K562 (cell line): ENCODE measurements at regions not wholly inside any gene's neighbourhood (a gene's known extent, or its start where the extent isn't known, plus 50 kb on each side); places are given as distances from the start of the nearest gene placed in this dataset.

ENCODE experiments used
- ATAC-seq: fragments of 200-7000 bp; cut with Tn5 transposase; 3 replicates; pipeline ENCODE4 v1.9.1; 2020; ENCODE audit warnings: moderate library complexity
- BruUV-seq: library from RNA; stranded (reverse); fragments of 400-500 nt; replicated peaks from 2 replicates; lab custom pipeline; 2021; lab: Mats Ljungman, UMichigan
- CTCF ChIA-PET: fragments of 300-600 bp; formaldehyde crosslinking; extraction: SDS; loops from one replicate; lab custom pipeline; 2021; ENCODE audit warnings: low intra/inter-chr PET ratio; lab: Yijun Ruan, JAX
- POLR2A ChIA-PET: fragments of 300-600, 350-650 bp; sonication (Branson Sonifier 250); formaldehyde crosslinking; extraction: SDS; loops from one replicate; lab custom pipeline; 2021; ENCODE audit warnings: antibody characterized with exemption, inconsistent platforms; lab: Yijun Ruan, JAX
- DNase-seq, 4 experiments: peaks; one replicate each; pipeline versions ENCODE4 v3.0.0 to v3.0.0-alpha.2; 2011 to 2018; ENCODE audit warnings: low spot score in 3 of 4, mixed read lengths in 3 of 4; ENCODE audit errors: extremely low read depth in 1 of 4
- FAIRE-seq: peaks from 2 replicates; lab custom pipeline; 2011; peaks lifted over from hg19 to GRCh38; lab: Jason Lieb, UNC
- H2AFZ ChIP-seq: 2 replicates; pipeline ENCODE4 v1.6.0; 2011; ENCODE audit warnings: low read depth, low read length, control low read depth, inconsistent platforms
- H3K27ac ChIP-seq: fragments of 200-600 bp; 3 replicates; pipeline ENCODE4 v1.8.0; 2011; ENCODE audit warnings: low read depth, mild to moderate bottlenecking, control low read depth, inconsistent platforms, low read length, moderate library complexity, mixed read lengths; ENCODE audit errors: extremely low read depth
- H3K27me3 ChIP-seq, 2 experiments: fragments of 300-600 bp in 1 of 2; 2 replicates in 1 of 2; 3 replicates in 1 of 2; pipeline versions ENCODE4 v1.6.0 to v1.8.0; 2011; ENCODE audit warnings: inconsistent platforms in 2 of 2, low read length in 2 of 2, mild to moderate bottlenecking in 1 of 2, mixed read lengths in 1 of 2, moderate library complexity in 1 of 2; ENCODE audit not compliant: control insufficient read depth in 2 of 2, insufficient read depth in 2 of 2
- H3K36me3 ChIP-seq: fragments of 300-600 bp; 3 replicates; pipeline ENCODE4 v1.8.0; 2011; ENCODE audit warnings: mild to moderate bottlenecking, low read length, inconsistent platforms; ENCODE audit not compliant: control insufficient read depth, insufficient read depth
- H3K4me1 ChIP-seq, 2 experiments: fragments of 200-600 bp in 1 of 2; replicated peaks in 1 of 2; 2 replicates in 1 of 2; 3 replicates in 1 of 2; pipeline versions ENCODE4 v1.5.1 to v1.8.0; 2011; ENCODE audit warnings: inconsistent platforms in 2 of 2, low read length in 2 of 2, mild to moderate bottlenecking in 1 of 2, mixed read lengths in 1 of 2, moderate library complexity in 1 of 2; ENCODE audit not compliant: control insufficient read depth in 2 of 2, insufficient read depth in 2 of 2
- H3K4me2 ChIP-seq: 2 replicates; pipeline ENCODE4 v1.6.1; 2011; ENCODE audit warnings: low read length, control low read depth, inconsistent platforms, mixed read lengths; ENCODE audit not compliant: insufficient read depth
- H3K4me3 ChIP-seq: fragments of 200-600 bp; sonication (generic), shearing (Covaris generic); 2 replicates; pipeline ENCODE4 v1.5.1; 2016; ENCODE audit warnings: control low read depth, inconsistent platforms
- H3K79me2 ChIP-seq: fragments of 200-600 bp; 3 replicates; pipeline ENCODE4 v1.8.0; 2011; ENCODE audit warnings: low read length, inconsistent platforms; ENCODE audit not compliant: control insufficient read depth, insufficient read depth
- H3K9ac ChIP-seq, 2 experiments: 2 replicates each; pipeline versions ENCODE4 v1.6.0 to v1.6.1; 2011; ENCODE audit warnings: low read depth in 2 of 2, low read length in 2 of 2, control low read depth in 1 of 2, inconsistent platforms in 1 of 2, mild to moderate bottlenecking in 1 of 2, mixed read lengths in 1 of 2; ENCODE audit not compliant: insufficient read depth in 1 of 2
- H3K9me1 ChIP-seq: one replicate; pipeline ENCODE4 v1.6.0; 2011; ENCODE audit warnings: inconsistent platforms, mild to moderate bottlenecking, low read length, moderate library complexity; ENCODE audit not compliant: control insufficient read depth, insufficient read depth
- H3K9me3 ChIP-seq: replicated peaks from 2 replicates; pipeline ENCODE4 v1.5.1; 2011; ENCODE audit warnings: low read depth, low read length, inconsistent platforms; ENCODE audit not compliant: control insufficient read depth, insufficient read depth
- H4K20me1 ChIP-seq: replicated peaks from 2 replicates; pipeline ENCODE4 v1.6.1; 2011; ENCODE audit warnings: low read length, inconsistent platforms, mixed read lengths; ENCODE audit not compliant: control insufficient read depth, insufficient read depth
- ATF7 ChIP-seq: fragments of 450-650 bp; IDR thresholded peaks from 2 replicates; pipeline ENCODE4 v1.7.1; 2014; ENCODE audit warnings: mild to moderate bottlenecking, moderate library complexity
- GTF2A2 ChIP-seq: IDR thresholded peaks from 2 replicates; pipeline ENCODE4 v1.6.1; 2016; ENCODE audit warnings: mild to moderate bottlenecking, missing genetic modification characterization, missing compliant biosample characterization
- JUND ChIP-seq, 2 experiments: IDR thresholded peaks; 2 replicates in 1 of 2; 3 replicates in 1 of 2; pipeline ENCODE4 v1.6.1; 2011; ENCODE audit warnings: borderline replicate concordance in 2 of 2, low read depth in 2 of 2, low read length in 2 of 2, improper control_type of control experiment in 1 of 2, missing biosample characterization in 1 of 2, missing genetic modification characterization in 1 of 2, missing genetic modification reagents in 1 of 2
- MGA ChIP-seq: fragments of 450-650 bp; IDR thresholded peaks from 2 replicates; pipeline ENCODE4 v1.6.1; 2016; ENCODE audit warnings: mild to moderate bottlenecking, moderate library complexity
- PCBP1 ChIP-seq: fragments of 200-400 bp; formaldehyde crosslinking; IDR thresholded peaks from 2 replicates; pipeline ENCODE4 v1.6.1; 2018; ENCODE audit warnings: mild to moderate bottlenecking, low read depth, low read length; ENCODE audit not compliant: poor library complexity, severe bottlenecking
- PML ChIP-seq: IDR thresholded peaks from 2 replicates; pipeline ENCODE4 v1.6.1; 2012; ENCODE audit warnings: low read length, inconsistent platforms
- RBBP5 ChIP-seq: fragments of 200-600 bp; sonication (generic); IDR thresholded peaks from 2 replicates; pipeline ENCODE4 v1.6.1; 2012; ENCODE audit warnings: borderline replicate concordance, mild to moderate bottlenecking, low read length, control low read depth, inconsistent platforms; ENCODE audit not compliant: insufficient read depth, poor library complexity, severe bottlenecking
- SMARCE1 ChIP-seq: fragments of 450-650 bp; IDR thresholded peaks from 2 replicates; pipeline ENCODE4 v1.7.1; 2016; ENCODE audit warnings: mild to moderate bottlenecking
- SP2 ChIP-seq: IDR thresholded peaks from 2 replicates; pipeline ENCODE4 v1.6.1; 2011; ENCODE audit warnings: mild to moderate bottlenecking, low read depth, low read length, moderate library complexity; ENCODE audit not compliant: poor library complexity, severe bottlenecking; ENCODE audit errors: extremely low read depth
- TGIF2 ChIP-seq: sonication (generic); formaldehyde crosslinking; IDR thresholded peaks from 2 replicates; pipeline ENCODE4 v1.8.1; 2022; ENCODE audit warnings: mild to moderate bottlenecking, missing genetic modification reagents, moderate library complexity
- WGBS: fragments of 100-300 bp; shearing (Covaris generic); methylation state at CpG from one replicate; pipeline ENCODE4 v1.1.6; 2016; ENCODE audit warnings: low coverage, mixed read lengths; ENCODE audit not compliant: insufficient coverage; ENCODE audit errors: missing lambda C conversion rate; 5-methylcytosine and 5-hydroxymethylcytosine counted together
- in situ Hi-C: fragments of 300-500 bp; cut with MboI; formaldehyde crosslinking; loops from 4 replicates; pipeline ENCODE4 v1.15.0; 2018; ENCODE audit warnings: inconsistent platforms, mixed read lengths
- intact Hi-C: fragments of 100-400 bp; cut with micrococcal nuclease; formaldehyde crosslinking; loops from 2 replicates; pipeline ENCODE4 v1.14.2; 2022

DNA sequence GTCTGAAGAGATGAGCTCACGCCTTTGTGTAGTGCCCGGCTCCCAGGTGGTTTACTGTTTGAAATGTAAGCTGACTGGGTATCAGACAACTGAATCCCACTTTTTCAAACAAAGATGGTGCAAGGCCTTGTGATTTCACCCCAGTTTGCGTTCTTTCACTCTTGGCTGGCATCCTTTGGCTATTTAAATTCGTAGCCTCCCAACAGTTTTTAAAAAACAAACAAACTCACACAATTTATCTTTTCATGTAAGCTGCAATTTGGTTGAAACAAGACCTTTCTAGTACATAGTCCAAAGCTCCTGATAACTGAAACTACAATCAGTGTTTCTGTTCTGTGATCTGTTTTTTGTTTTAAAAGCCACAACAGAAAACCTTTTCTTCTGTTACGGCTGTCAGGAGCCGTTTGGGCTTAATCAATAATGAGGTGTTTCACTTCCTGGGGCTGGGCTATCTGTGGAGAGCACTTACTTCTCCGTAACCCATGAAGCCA is 65.1 kb upstream of the NPAS1 start:
- Histone ChIP-seq H3K9me1 (no peaks in the 10 kb centered on the region), H3K4me3 (no peak overlapping the region), H3K4me2 (peak overlapping the region; percentile 81), H4K20me1 (no peaks in the 10 kb centered on the region), H3K36me3 (peaks cover 12% of the 10 kb centered on the region; the same call in 2 of the 3 replicates), H3K79me2 (peaks cover 28% of the 10 kb centered on the region), H3K27me3 (no peaks in the 10 kb centered on the region; a peak in 1 of 5 replicates), H3K9me3 (no peaks in the 10 kb centered on the region; the same call in 1 of the 2 replicates), H3K27ac (peak overlapping the region; percentile 85), H2AFZ (peak overlapping the region; percentile 90), H3K4me1 (peaks cover 15 to 30% of the 10 kb centered on the region in 2 experiments), H3K9ac (peak overlapping the region; percentile 9 to 70; a peak in 3 of 4 replicates)
- TF ChIP-seq SP2 (no peak), GTF2A2 (tag) (no peak), RBBP5 (no peak), PML (no peak), JUND (IDR thresholded peaks at IDR 0.05; ENCODE audit: borderline replicate concordance, low read depth, low read length) (no peak), JUND (tag; IDR thresholded peaks at IDR 0.05; ENCODE audit: borderline replicate concordance, low read depth, low read length) (no peak), ATF7 (no peak), MGA (no peak), PCBP1 (no peak), TGIF2 (CRISPR knock-in tag) (no peak), SMARCE1 (no peak)
- ATAC-seq (peak; percentile 36), DNase-seq (peak in 1 of 4 experiments; percentile 28), FAIRE-seq (peak; percentile 51)
- POLR2A ChIA-PET = interaction anchor here (0.8 to 2.7 kb wide), 7 partner anchors 10 to 46 kb away, joined by 3 to 16 read pairs (median 5); no protein-coding TSS in a partner anchor
- 57% methylated on average over 7 of the region's 7 CpGs for WGBS
- intact Hi-C loops (no loop called here), in situ Hi-C loops (no loop called here)
- CTCF ChIA-PET = no interaction called here
- no TSS peak for BruUV-seq
